IMR-90 (cell line): ENCODE measurements at regions not wholly inside any gene's neighbourhood (a gene's known extent, or its start where the extent isn't known, plus 50 kb on each side); places are given as distances from the start of the nearest gene placed in this dataset.
A peak's percentile ranks its signal among the peaks of the same experiment; 100 is the strongest.

ENCODE experiments used
- ATAC-seq: fragments of 200-7000 bp; cut with Tn5 transposase; 2 replicates; pipeline ENCODE4 v1.9.1; 2020; ENCODE audit warnings: low read depth, mild to moderate bottlenecking, moderate library complexity
- BruUV-seq: library from RNA; stranded (reverse); fragments of 400-500 nt; replicated peaks from 2 replicates; lab custom pipeline; 2021; lab: Mats Ljungman, UMichigan
- CTCF ChIA-PET: fragments of 300-600 bp; formaldehyde crosslinking; extraction: SDS; loops from one replicate; lab custom pipeline; 2021; ENCODE audit warnings: antibody characterized with exemption; lab: Yijun Ruan, JAX
- POLR2A ChIA-PET: fragments of 300-600 bp; sonication (Branson Sonifier 250); formaldehyde crosslinking; loops from one replicate; lab custom pipeline; 2022; ENCODE audit warnings: antibody characterized with exemption; ENCODE audit not compliant: unreplicated experiment; lab: Charles Lee
- DNase-seq: peaks from one replicate; pipeline ENCODE4 v3.0.0; 2013
- H2AFZ ChIP-seq: replicated peaks from 2 replicates; pipeline ENCODE3; 2013; ENCODE audit warnings: low read length, mild to moderate bottlenecking; ENCODE audit not compliant: poor library complexity
- H2AK5ac ChIP-seq: 2 replicates; pipeline ENCODE4 v1.6.1; 2013; ENCODE audit warnings: low read depth, low read length, inconsistent platforms
- H2AK9ac ChIP-seq: replicated peaks from 2 replicates; pipeline ENCODE3; 2013; ENCODE audit warnings: mild to moderate bottlenecking, low read depth, low read length, moderate library complexity; ENCODE audit not compliant: poor library complexity
- H2BK120ac ChIP-seq: 2 replicates; pipeline ENCODE4 v1.6.1; 2013; ENCODE audit warnings: low read depth, low read length, inconsistent platforms
- H2BK15ac ChIP-seq: 3 replicates; pipeline ENCODE4 v1.6.1; 2013; ENCODE audit warnings: low read depth, low read length, inconsistent platforms
- H2BK20ac ChIP-seq: 2 replicates; pipeline ENCODE4 v1.6.1; 2013; ENCODE audit warnings: low read depth, mild to moderate bottlenecking, inconsistent platforms, low read length, moderate library complexity
- H2BK5ac ChIP-seq: 2 replicates; pipeline ENCODE4 v1.6.1; 2013; ENCODE audit warnings: mild to moderate bottlenecking, low read depth, low read length, inconsistent platforms; ENCODE audit not compliant: poor library complexity, severe bottlenecking
- H3K14ac ChIP-seq: replicated peaks from 2 replicates; pipeline ENCODE4 v1.6.1; 2013; ENCODE audit warnings: low read depth, low read length, inconsistent platforms
- H3K18ac ChIP-seq: 2 replicates; pipeline ENCODE4 v1.6.1; 2013; ENCODE audit warnings: low read depth, low read length, control low read depth
- H3K23ac ChIP-seq: 2 replicates; pipeline ENCODE4 v1.6.1; 2013; ENCODE audit warnings: low read depth, low read length, inconsistent platforms
- H3K27ac ChIP-seq: 2 replicates; pipeline ENCODE4 v1.5.1; 2013; ENCODE audit warnings: mild to moderate bottlenecking, control low read depth, low read length; ENCODE audit not compliant: insufficient read depth
- H3K27me3 ChIP-seq: 2 replicates; pipeline ENCODE4 v1.6.1; 2013; ENCODE audit warnings: low read length; ENCODE audit not compliant: control insufficient read depth, insufficient read depth
- H3K36me3 ChIP-seq: 2 replicates; pipeline ENCODE4 v1.6.1; 2013; ENCODE audit warnings: low read length, mixed read lengths; ENCODE audit not compliant: control insufficient read depth, insufficient read depth
- H3K4ac ChIP-seq: 2 replicates; pipeline ENCODE4 v1.6.1; 2013; ENCODE audit warnings: low read depth, low read length, inconsistent platforms
- H3K4me1 ChIP-seq: 2 replicates; pipeline ENCODE4 v1.6.1; 2013; ENCODE audit warnings: low read length, mixed read lengths; ENCODE audit not compliant: control insufficient read depth, insufficient read depth
- H3K4me2 ChIP-seq: 2 replicates; pipeline ENCODE4 v1.6.1; 2013; ENCODE audit warnings: low read depth, mild to moderate bottlenecking, control low read depth, low read length, moderate library complexity
- H3K4me3 ChIP-seq: 2 replicates; pipeline ENCODE4 v1.5.1; 2013; ENCODE audit warnings: low read depth, mild to moderate bottlenecking, control low read depth, low read length, moderate library complexity; ENCODE audit not compliant: insufficient read depth
- H3K56ac ChIP-seq: 2 replicates; pipeline ENCODE4 v1.6.1; 2013; ENCODE audit warnings: low read length, inconsistent platforms; ENCODE audit not compliant: insufficient read depth; ENCODE audit errors: extremely low read depth
- H3K79me1 ChIP-seq, 2 experiments: 2 replicates each; pipeline ENCODE4 v1.6.1; 2013; ENCODE audit warnings: low read length in 2 of 2, inconsistent platforms in 1 of 2, low read depth in 1 of 2
- H3K9ac ChIP-seq: 2 replicates; pipeline ENCODE4 v1.6.1; 2013; ENCODE audit warnings: low read depth, low read length, control low read depth
- H3K9me1 ChIP-seq: 2 replicates; pipeline ENCODE4 v1.6.1; 2013; ENCODE audit warnings: low read length, inconsistent platforms; ENCODE audit not compliant: insufficient read depth
- H3K9me3 ChIP-seq: 2 replicates; pipeline ENCODE4 v1.6.1; 2013; ENCODE audit warnings: low read length; ENCODE audit not compliant: control insufficient read depth, insufficient read depth
- H4K20me1 ChIP-seq: 2 replicates; pipeline ENCODE4 v1.6.1; 2013; ENCODE audit warnings: low read length, inconsistent platforms; ENCODE audit not compliant: insufficient read depth
- H4K5ac ChIP-seq: 2 replicates; pipeline ENCODE4 v1.6.1; 2013; ENCODE audit warnings: mild to moderate bottlenecking, low read depth, low read length, control low read depth
- H4K8ac ChIP-seq, 2 experiments: 2 replicates each; pipeline ENCODE4 v1.6.1; 2013; ENCODE audit warnings: low read depth in 2 of 2, low read length in 2 of 2, control low read depth in 1 of 2, inconsistent platforms in 1 of 2
- H4K91ac ChIP-seq: 2 replicates; pipeline ENCODE4 v1.6.1; 2013; ENCODE audit warnings: low read depth, low read length, inconsistent platforms; ENCODE audit not compliant: insufficient read depth
- CEBPB ChIP-seq: IDR thresholded peaks from 2 replicates; pipeline ENCODE4 v1.6.1; 2012; ENCODE audit warnings: low read depth, low read length, improper control_type of control experiment
- MAZ ChIP-seq: IDR thresholded peaks from 2 replicates; pipeline ENCODE4 v1.6.1; 2012; ENCODE audit warnings: low read depth, mild to moderate bottlenecking, low read length, improper control_type of control experiment, moderate library complexity, borderline replicate concordance
- MXI1 ChIP-seq: IDR thresholded peaks from 2 replicates; pipeline ENCODE4 v1.6.1; 2012; ENCODE audit warnings: low read depth, mild to moderate bottlenecking, low read length, moderate library complexity, borderline replicate concordance
- NFE2L2 ChIP-seq: fragments of 150-350 bp; IDR thresholded peaks from 2 replicates; pipeline ENCODE4 v1.6.1; 2016; ENCODE audit warnings: low read depth, mild to moderate bottlenecking, low read length
- RFX5 ChIP-seq: IDR thresholded peaks from 2 replicates; pipeline ENCODE4 v1.8.0; 2012; ENCODE audit warnings: low read depth, mild to moderate bottlenecking, low read length, moderate library complexity
- WGBS, 2 experiments: methylation state at CpG; one replicate each; pipeline versions ENCODE4 v1.1.5 to v1.1.7; 2013; ENCODE audit warnings: missing lambda C conversion rate in 2 of 2; ENCODE audit not compliant: insufficient read length in 1 of 2; ENCODE audit errors: extremely low coverage in 2 of 2; 5-methylcytosine and 5-hydroxymethylcytosine counted together
- dilution Hi-C: fragments of 300-500 bp; cut with HindIII; formaldehyde crosslinking; loops from one replicate; pipeline ENCODE4 v1.14.3; 2018; ENCODE audit warnings: low sequenced_read_pairs; ENCODE audit not compliant: unreplicated experiment
- in situ Hi-C: fragments of 300-500 bp; cut with MboI; formaldehyde crosslinking; loops from 3 replicates; pipeline ENCODE4 v1.14.3; 2019; ENCODE audit warnings: low sequenced_read_pairs, inconsistent platforms, mixed read lengths
- intact Hi-C: fragments of 100-400 bp; cut with micrococcal nuclease; formaldehyde crosslinking; loops from 2 replicates; pipeline ENCODE4 v1.10.0; 2022

- H2AK9ac ChIP-seq = no peak overlapping the region
- peaks cover 4% of the 10 kb centered on the region for H3K27me3 ChIP-seq
- no peak overlapping the region for H3K4ac ChIP-seq
- H2BK5ac ChIP-seq = no peak overlapping the region
- POLR2A ChIA-PET = no interaction called here
- H2AFZ ChIP-seq = no peak overlapping the region
- no peaks in the 10 kb centered on the region for H3K9me3 ChIP-seq
- DNase-seq (peak; percentile 15), ATAC-seq (no peak)
- no peak overlapping the region for H4K8ac ChIP-seq
- in situ Hi-C loops (no loop called here), dilution Hi-C loops (no loop called here), intact Hi-C loops (no loop called here)
- no TSS peak for BruUV-seq
- H2BK20ac ChIP-seq = no peak overlapping the region
- H3K27ac ChIP-seq = no peak overlapping the region
- no peak for TF ChIP-seq MXI1
- peak; percentile 17; the same call in 1 of the 2 replicates for TF ChIP-seq NFE2L2
- TF ChIP-seq RFX5 = no peak
- TF ChIP-seq CEBPB = 0 out of 2 replicates have a peak, but pooled peaks have one; percentile 26
- TF ChIP-seq MAZ = no peak
- H3K14ac ChIP-seq = no peak overlapping the region
- H2BK120ac ChIP-seq = no peak overlapping the region
- H2AK5ac ChIP-seq = no peak overlapping the region
- H3K18ac ChIP-seq = no peak overlapping the region
- H3K79me1 ChIP-seq = no peaks in the 10 kb centered on the region
- no peak overlapping the region for H3K9ac ChIP-seq
- H4K91ac ChIP-seq = no peak overlapping the region
- no peak overlapping the region for H3K56ac ChIP-seq
- no peaks in the 10 kb centered on the region for H4K20me1 ChIP-seq
- no peak overlapping the region for H2BK15ac ChIP-seq
- H3K9me1 ChIP-seq = no peaks in the 10 kb centered on the region
- WGBS, 2 experiments = no CpG with 5 or more reads among the region's 1 CpG
- CTCF ChIA-PET = no interaction called here
- no peak overlapping the region for H3K4me2 ChIP-seq
- no peaks in the 10 kb centered on the region for H3K36me3 ChIP-seq
- no peak overlapping the region for H4K5ac ChIP-seq
- H3K4me3 ChIP-seq = no peak overlapping the region
- no peaks in the 10 kb centered on the region for H3K4me1 ChIP-seq
- H3K23ac ChIP-seq = no peak overlapping the region
Measured at GRCh38 chr1:29647581-29647980, 411.3 kb downstream of the PTPRU start.
